CD14-positive monocyte (primary cell): ENCODE measurements at regions not wholly inside any gene's neighbourhood (a gene's known extent, or its start where the extent isn't known, plus 50 kb on each side); places are given as distances from the start of the nearest gene placed in this dataset.

Experiments used
- DNase-seq, 3 donors: peaks; one replicate each; pipeline ENCODE4 v3.0.0-alpha.2; 2011 to 2022
- H2AFZ ChIP-seq: 2 replicates; pipeline ENCODE4 v1.6.0; 2012; ENCODE audit warnings: mild to moderate bottlenecking, low read depth, low read length, inconsistent platforms; ENCODE audit not compliant: insufficient read depth, poor library complexity, severe bottlenecking
- H3K27ac ChIP-seq, 2 donors: 1 replicate in 1 of 2; 2 replicates in 1 of 2; pipeline ENCODE4 v1.5.1; 2012 to 2013; ENCODE audit warnings: low read length in 2 of 2, control low read depth in 1 of 2, inconsistent platforms in 1 of 2, low read depth in 1 of 2, mild to moderate bottlenecking in 1 of 2
- H3K27me3 ChIP-seq, 2 donors: one replicate each; pipeline versions ENCODE4 v1.6.0 to v1.6.1; 2011 to 2013; ENCODE audit warnings: low read length in 2 of 2; ENCODE audit not compliant: control insufficient read depth in 2 of 2, insufficient read depth in 2 of 2
- H3K36me3 ChIP-seq, 2 donors: replicated peaks in 1 of 2; 1 replicate in 1 of 2; 2 replicates in 1 of 2; pipeline versions ENCODE4 v1.5.1 to v1.6.1; 2012 to 2013; ENCODE audit warnings: low read length in 2 of 2, control low read depth in 1 of 2, inconsistent platforms in 1 of 2, mild to moderate bottlenecking in 1 of 2; ENCODE audit not compliant: insufficient read depth in 2 of 2, control insufficient read depth in 1 of 2
- H3K4me1 ChIP-seq, 2 donors: 1 replicate in 1 of 2; 2 replicates in 1 of 2; pipeline versions ENCODE4 v1.5.1 to v1.6.1; 2012 to 2013; ENCODE audit warnings: low read length in 2 of 2, control low read depth in 1 of 2, inconsistent platforms in 1 of 2, mild to moderate bottlenecking in 1 of 2, moderate library complexity in 1 of 2; ENCODE audit not compliant: insufficient read depth in 2 of 2, control insufficient read depth in 1 of 2
- H3K4me2 ChIP-seq: replicated peaks from 2 replicates; pipeline ENCODE3; 2012; ENCODE audit warnings: low read length, moderate library complexity, mild to moderate bottlenecking; ENCODE audit not compliant: poor library complexity, severe bottlenecking; ENCODE audit errors: extremely low read depth
- H3K4me3 ChIP-seq, 3 experiments: fragments of 200-600 bp in 1 of 3; sonication (generic) in 1 of 3; replicated peaks in 1 of 3; 1 replicate in 2 of 3; 2 replicates in 1 of 3; pipeline ENCODE4 v1.5.1; 2011 to 2013; ENCODE audit warnings: low read length in 3 of 3, mild to moderate bottlenecking in 3 of 3, control low read depth in 2 of 3, low read depth in 2 of 3, inconsistent platforms in 1 of 3, moderate library complexity in 1 of 3
- H3K79me2 ChIP-seq: 2 replicates; pipeline ENCODE4 v1.6.0; 2012; ENCODE audit warnings: mild to moderate bottlenecking, control low read depth, inconsistent platforms, low read length, moderate library complexity; ENCODE audit not compliant: insufficient read depth
- H3K9ac ChIP-seq: 2 replicates; pipeline ENCODE4 v1.6.0; 2017; ENCODE audit warnings: low read length, mild to moderate bottlenecking; ENCODE audit not compliant: insufficient read depth, poor library complexity, severe bottlenecking
- H3K9me3 ChIP-seq, 2 donors: replicated peaks in 1 of 2; 1 replicate in 1 of 2; 2 replicates in 1 of 2; pipeline versions ENCODE4 v1.5.1 to v1.6.1; 2012 to 2013; ENCODE audit warnings: low read length in 2 of 2, control low read depth in 1 of 2; ENCODE audit not compliant: control insufficient read depth in 1 of 2, insufficient read depth in 1 of 2
- H4K20me1 ChIP-seq: 2 replicates; pipeline ENCODE4 v1.6.0; 2012; ENCODE audit warnings: mild to moderate bottlenecking, low read length, control low read depth, moderate library complexity; ENCODE audit not compliant: insufficient read depth
- H3K27ac Mint-ChIP-seq, 7 donors: one replicate each; pipeline ENCODE4 v1.8.0; 2020; ENCODE audit warnings: mild to moderate bottlenecking in 7 of 7, mixed read lengths in 7 of 7, moderate library complexity in 6 of 7, inconsistent platforms in 2 of 7
- H3K27me3 Mint-ChIP-seq, 3 donors: one replicate each; pipeline ENCODE4 v1.8.0; 2021 to 2022; ENCODE audit warnings: low read depth in 3 of 3, mild to moderate bottlenecking in 3 of 3, mixed read lengths in 3 of 3, moderate library complexity in 3 of 3, inconsistent platforms in 1 of 3
- H3K36me3 Mint-ChIP-seq, 2 donors: one replicate each; pipeline ENCODE4 v1.8.0; 2020; ENCODE audit warnings: mixed read lengths in 2 of 2, inconsistent platforms in 1 of 2, mild to moderate bottlenecking in 1 of 2
- H3K4me1 Mint-ChIP-seq: one replicate; pipeline ENCODE4 v1.8.0; 2020; ENCODE audit warnings: mild to moderate bottlenecking, mixed read lengths
- H3K4me3 Mint-ChIP-seq, 2 donors: one replicate each; pipeline ENCODE4 v1.8.0; 2020; ENCODE audit warnings: mild to moderate bottlenecking in 2 of 2, mixed read lengths in 2 of 2, moderate library complexity in 1 of 2
- H3K9me3 Mint-ChIP-seq, 7 donors: one replicate each; pipeline ENCODE4 v1.8.0; 2020 to 2022; ENCODE audit warnings: mixed read lengths in 7 of 7, mild to moderate bottlenecking in 6 of 7, moderate library complexity in 6 of 7, inconsistent platforms in 2 of 7
- CTCF ChIP-seq: fragments of 200-600 bp; IDR thresholded peaks from one replicate; pipeline ENCODE4 v1.8.0; 2022; ENCODE audit warnings: antibody characterized with exemption, mild to moderate bottlenecking
- WGBS: methylation state at CpG from one replicate; pipeline ENCODE4 v1.1.5; 2013; ENCODE audit warnings: missing lambda C conversion rate; ENCODE audit not compliant: insufficient coverage; 5-methylcytosine and 5-hydroxymethylcytosine counted together
- intact Hi-C, 2 donors: fragments of 100-400 bp; cut with micrococcal nuclease; formaldehyde crosslinking; loops; one replicate each; pipeline versions ENCODE4 v1.15.0 to v1.15.1; 2023

- no peak overlapping the region for H3K27ac ChIP-seq
- H3K4me3 ChIP-seq = no peak overlapping the region
- H3K36me3 Mint-ChIP-seq = no peaks in the 10 kb centered on the region
- H2AFZ ChIP-seq = no peak overlapping the region
- peaks cover 0 to 7% (median 2%) of the 10 kb centered on the region in 7 donors for H3K9me3 Mint-ChIP-seq
- no peak for TF ChIP-seq CTCF
- no peaks in the 10 kb centered on the region for H3K4me1 ChIP-seq
- H3K27me3 Mint-ChIP-seq = no peaks in the 10 kb centered on the region
- H3K4me3 Mint-ChIP-seq = no peak overlapping the region
- no peak overlapping the region for H3K9ac ChIP-seq
- intact Hi-C loops = no loop called here
- no peak overlapping the region for H3K4me2 ChIP-seq
- H4K20me1 ChIP-seq = no peaks in the 10 kb centered on the region
- no peaks in the 10 kb centered on the region for H3K27me3 ChIP-seq
- H3K79me2 ChIP-seq = no peaks in the 10 kb centered on the region
- H3K4me1 Mint-ChIP-seq = no peaks in the 10 kb centered on the region
- no peak for DNase-seq
- H3K36me3 ChIP-seq = no peaks in the 10 kb centered on the region
- H3K27ac Mint-ChIP-seq = no peak overlapping the region
- no peaks in the 10 kb centered on the region for H3K9me3 ChIP-seq
Measured at GRCh38 chr6:112941613-112942012, 594.5 kb downstream of the RFPL4B start.

- Mint-ChIP-seq H3K4me3 (no peak overlapping the region), H3K27ac (no peak overlapping the region), H3K4me1 (no peaks in the 10 kb centered on the region), H3K36me3 (no peaks in the 10 kb centered on the region), H3K27me3 (no peaks in the 10 kb centered on the region), H3K9me3 (peaks cover 0 to 7% (median 3%) of the 10 kb centered on the region in 7 donors)
- no peaks in the 10 kb centered on the region for H3K27me3 ChIP-seq
- no peak overlapping the region for H2AFZ ChIP-seq
- H3K27ac ChIP-seq = no peak overlapping the region
- DNase-seq = no peak
- intact Hi-C loops = no loop called here
- no peak overlapping the region for H3K4me2 ChIP-seq
- TF ChIP-seq CTCF = no peak
- no peaks in the 10 kb centered on the region for H3K4me1 ChIP-seq
- no peaks in the 10 kb centered on the region for H3K36me3 ChIP-seq
- no peaks in the 10 kb centered on the region for H4K20me1 ChIP-seq
- whole genome bisulfite sequencing = no CpG with 5 or more reads among the region's 3 CpGs
- H3K79me2 ChIP-seq = no peaks in the 10 kb centered on the region
- H3K9me3 ChIP-seq = no peaks in the 10 kb centered on the region
- H3K4me3 ChIP-seq = no peak overlapping the region
- H3K9ac ChIP-seq = no peak overlapping the region
Measured at GRCh38 chr6:112946051-112946450, 598.9 kb downstream of the RFPL4B start.
